ENCODE measurements at regions not wholly inside any gene's neighbourhood (a gene's known extent, or its start where the extent isn't known, plus 50 kb on each side); places are given as distances from the start of the nearest gene placed in this dataset.
"Not testable (repeated sequence)": the region's sequence is repeated elsewhere in the genome, so short reads cannot be mapped to it uniquely, and the experiment has no call there.

DNA sequence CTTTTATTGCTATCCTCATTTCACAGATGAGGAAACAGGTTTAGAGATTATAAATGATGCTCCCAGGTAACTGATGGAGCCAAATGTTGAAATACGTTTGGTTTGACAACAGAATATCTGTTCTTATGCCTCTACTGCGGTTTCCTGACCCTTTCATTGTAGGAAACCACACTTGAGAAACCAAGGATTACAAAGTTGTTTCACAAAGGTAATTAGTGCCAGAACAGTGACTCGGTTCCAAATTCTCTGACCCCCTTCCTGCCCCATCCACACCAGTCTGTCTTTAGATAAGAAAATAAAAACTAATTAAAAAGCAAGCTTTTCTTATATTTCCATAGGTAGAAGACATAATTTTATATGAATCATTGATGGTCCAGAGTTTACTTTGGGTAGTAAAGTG, 393.7 kb upstream of the MBL2 start:
- no peak for DNase-seq
- Histone ChIP-seq H3K4me1 (peaks cover 0 to 7% (median 0%) of the 10 kb centered on the region in 4 donors), H3K36me3 (no peaks in the 10 kb centered on the region), H3K27ac (no peak overlapping the region), H3K4me3 (no peak overlapping the region), H3K27me3 (no peaks in the 10 kb centered on the region), H3K9me3 (no peaks in the 10 kb centered on the region)
- TF ChIP-seq, protein P1, sequence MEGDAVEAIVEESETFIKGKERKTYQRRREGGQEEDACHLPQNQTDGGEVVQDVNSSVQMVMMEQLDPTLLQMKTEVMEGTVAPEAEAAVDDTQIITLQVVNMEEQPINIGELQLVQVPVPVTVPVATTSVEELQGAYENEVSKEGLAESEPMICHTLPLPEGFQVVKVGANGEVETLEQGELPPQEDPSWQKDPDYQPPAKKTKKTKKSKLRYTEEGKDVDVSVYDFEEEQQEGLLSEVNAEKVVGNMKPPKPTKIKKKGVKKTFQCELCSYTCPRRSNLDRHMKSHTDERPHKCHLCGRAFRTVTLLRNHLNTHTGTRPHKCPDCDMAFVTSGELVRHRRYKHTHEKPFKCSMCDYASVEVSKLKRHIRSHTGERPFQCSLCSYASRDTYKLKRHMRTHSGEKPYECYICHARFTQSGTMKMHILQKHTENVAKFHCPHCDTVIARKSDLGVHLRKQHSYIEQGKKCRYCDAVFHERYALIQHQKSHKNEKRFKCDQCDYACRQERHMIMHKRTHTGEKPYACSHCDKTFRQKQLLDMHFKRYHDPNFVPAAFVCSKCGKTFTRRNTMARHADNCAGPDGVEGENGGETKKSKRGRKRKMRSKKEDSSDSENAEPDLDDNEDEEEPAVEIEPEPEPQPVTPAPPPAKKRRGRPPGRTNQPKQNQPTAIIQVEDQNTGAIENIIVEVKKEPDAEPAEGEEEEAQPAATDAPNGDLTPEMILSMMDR (IDR thresholded peaks at IDR 0.05): no peak
- no peak for TF ChIP-seq POLR2A (IDR thresholded peaks at IDR 0.05)
- intact Hi-C loops (cut with DNase I): no loop called here
- WGBS (ENCODE audit: insufficient coverage, low coverage, low lambda C conversion rate, missing lambda C conversion rate): 64% methylated on average over 3 of the region's 3 CpGs
- no peak for ATAC-seq

DNA sequence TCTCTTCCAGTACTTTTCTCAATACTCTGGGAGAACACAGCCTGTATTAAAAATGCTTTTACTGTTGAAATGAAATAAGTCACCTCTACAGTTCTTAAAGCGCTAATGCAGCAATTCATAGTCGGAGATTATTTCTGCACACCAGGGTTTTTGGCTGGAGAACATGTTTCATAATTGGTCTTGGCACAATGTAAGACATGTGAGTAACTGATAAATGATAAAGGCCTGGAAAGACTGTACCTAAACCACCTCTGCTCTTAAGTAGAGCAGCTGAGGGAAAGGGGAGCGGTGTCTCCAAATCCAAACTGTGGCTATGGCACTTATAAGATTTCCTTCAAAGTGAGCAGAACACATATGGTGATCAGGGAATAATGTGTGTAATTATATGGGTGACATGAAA, 390.3 kb upstream of the MBL2 start:
- H3K27ac ChIP-seq: no peak overlapping the region
- WGBS (ENCODE audit: insufficient coverage, low coverage, low lambda C conversion rate, missing lambda C conversion rate): 59% methylated on average over 3 of the region's 3 CpGs
- DNase-seq: no peak
- ATAC-seq: peak in 3 of 4 donors; percentile 48 to 52 (median 52)
- intact Hi-C loops (cut with DNase I): no loop called here
- no peaks in the 10 kb centered on the region for H3K27me3 ChIP-seq
- TF ChIP-seq POLR2A (IDR thresholded peaks at IDR 0.05): no peak
- TF ChIP-seq, protein P1 (IDR thresholded peaks at IDR 0.05): no peak
- peaks cover 0 to 7% (median 0%) of the 10 kb centered on the region in 4 donors for H3K4me1 ChIP-seq
- no peak overlapping the region for H3K4me3 ChIP-seq
- H3K36me3 ChIP-seq: no peaks in the 10 kb centered on the region
- no peaks in the 10 kb centered on the region for H3K9me3 ChIP-seq

DNA sequence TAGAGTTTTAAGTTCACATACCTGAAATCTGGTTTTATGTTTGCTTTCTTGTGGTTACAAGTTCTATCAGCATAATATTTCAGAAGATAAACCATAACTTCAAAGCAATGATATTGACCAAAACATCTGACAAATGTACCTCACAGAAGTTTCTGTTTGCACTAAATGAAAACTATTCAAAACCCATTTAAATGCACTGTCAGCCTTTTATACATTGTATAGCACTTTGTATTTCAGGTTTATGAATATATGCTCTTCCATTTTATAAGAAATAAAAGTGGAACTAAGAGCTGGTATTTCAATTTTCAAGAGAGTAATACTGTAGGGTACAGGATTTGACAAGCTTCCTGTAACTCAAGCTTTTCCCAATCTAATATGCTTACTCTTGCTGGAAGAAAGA, 388.6 kb upstream of the MBL2 start:
- no peaks in the 10 kb centered on the region for H3K27me3 ChIP-seq
- no peak overlapping the region for H3K4me3 ChIP-seq
- H3K36me3 ChIP-seq: no peaks in the 10 kb centered on the region
- H3K27ac ChIP-seq: no peak overlapping the region
- DNase-seq: no peak
- peaks cover 0 to 7% (median 0%) of the 10 kb centered on the region in 4 donors for H3K4me1 ChIP-seq
- no peaks in the 10 kb centered on the region for H3K9me3 ChIP-seq
- intact Hi-C loops (cut with DNase I): no loop called here
- no peak for ATAC-seq
- TF ChIP-seq POLR2A (IDR thresholded peaks at IDR 0.05): no peak
- TF ChIP-seq, protein P1 (IDR thresholded peaks at IDR 0.05): no peak

DNA sequence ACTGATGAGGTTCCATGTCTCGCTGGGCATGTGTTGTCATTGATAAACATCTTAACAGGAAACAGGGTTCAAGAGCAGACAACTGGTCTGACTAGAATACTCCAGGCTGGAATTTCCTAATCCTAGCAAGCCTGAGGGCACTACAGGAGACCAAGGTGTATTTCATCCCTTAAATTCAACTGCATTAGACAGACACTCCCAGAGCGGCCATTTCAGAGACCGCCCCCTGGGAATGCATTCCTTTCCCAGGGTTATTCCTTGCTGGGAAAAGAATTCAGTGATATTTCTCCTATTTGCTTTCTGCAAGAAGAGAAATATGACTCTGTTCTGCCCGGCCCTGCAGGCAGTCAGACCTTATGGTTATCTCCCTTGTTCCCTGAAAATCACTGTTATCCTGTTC, 383.1 kb upstream of the MBL2 start:
- H3K27ac ChIP-seq: not testable (repeated sequence)

DNA sequence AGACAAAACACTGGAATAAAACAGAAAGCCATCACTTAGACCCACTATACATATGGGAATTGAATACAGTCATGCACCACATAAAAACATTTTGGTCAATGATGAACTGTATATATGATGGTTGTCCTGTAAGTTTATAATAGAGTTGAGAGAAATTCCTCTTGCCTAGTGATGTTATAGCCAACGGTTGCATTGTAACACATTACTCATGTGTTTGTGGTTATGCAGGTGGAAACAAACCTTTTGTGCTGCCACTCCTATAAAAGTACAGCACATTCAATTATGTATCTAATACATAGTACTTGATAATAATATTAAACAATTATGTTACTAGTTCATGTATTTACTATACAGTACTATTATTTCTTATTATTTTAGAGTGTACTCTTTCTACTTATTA, 381.2 kb upstream of the MBL2 start:
- no peak for ATAC-seq
- TF ChIP-seq POLR2A (IDR thresholded peaks at IDR 0.05): no peak
- TF ChIP-seq, protein P1 (IDR thresholded peaks at IDR 0.05): no peak
- no peaks in the 10 kb centered on the region for H3K9me3 ChIP-seq
- 87% methylated on average over 1 of the region's 1 CpG for WGBS (ENCODE audit: insufficient coverage, low coverage, low lambda C conversion rate, missing lambda C conversion rate)
- H3K4me3 ChIP-seq: no peak overlapping the region
- no peak overlapping the region for H3K27ac ChIP-seq
- H3K36me3 ChIP-seq: no peaks in the 10 kb centered on the region
- intact Hi-C loops (cut with DNase I): no loop called here
- no peaks in the 10 kb centered on the region for H3K27me3 ChIP-seq
- H3K4me1 ChIP-seq: no peaks in the 10 kb centered on the region
- no peak for DNase-seq

More for the DNA sequence above, 383.1 kb upstream of the MBL2 start:
- H3K9me3 ChIP-seq; ATAC-seq; intact Hi-C loops (cut with DNase I); H3K27me3 ChIP-seq; H3K4me3 ChIP-seq; H3K4me1 ChIP-seq; DNase-seq; H3K36me3 ChIP-seq: not testable (repeated sequence)
- 79% methylated on average over 4 of the region's 4 CpGs for WGBS (ENCODE audit: insufficient coverage, low coverage, low lambda C conversion rate, missing lambda C conversion rate)
